Endothelial cell of umbilical vein (primary cell): ENCODE measurements at regions not wholly inside any gene's neighbourhood (a gene's known extent, or its start where the extent isn't known, plus 50 kb on each side); places are given as distances from the start of the nearest gene placed in this dataset.

Source experiments
- BruUV-seq: library from RNA; stranded (reverse); fragments of 400-500 nt; replicated peaks from 2 replicates; lab custom pipeline; 2021; lab: Mats Ljungman, UMichigan
- CTCF ChIA-PET: fragments of 300-600, 350-600 bp; sonication (Branson Sonifier 250); formaldehyde crosslinking; loops from one replicate; lab custom pipeline; 2021; ENCODE audit warnings: antibody characterized with exemption, inconsistent platforms; lab: Charles Lee
- POLR2A ChIA-PET: fragments of 300-600, 350-600 bp; sonication (Branson Sonifier 250); formaldehyde crosslinking; loops from one replicate; lab custom pipeline; 2021; ENCODE audit warnings: antibody characterized with exemption, inconsistent platforms; lab: Charles Lee
- DNase-seq: peaks from one replicate; pipeline ENCODE4 v3.0.0-alpha.2; 2011; ENCODE audit warnings: low read depth, low spot score
- FAIRE-seq: peaks from 2 replicates; lab custom pipeline; 2011; peaks lifted over from hg19 to GRCh38; lab: Jason Lieb, UNC
- H2AFZ ChIP-seq: 2 replicates; pipeline ENCODE4 v1.6.0; 2012; ENCODE audit warnings: low read depth, low read length, control low read depth, inconsistent platforms
- H3K27ac ChIP-seq: 2 replicates; pipeline ENCODE4 v1.5.1; 2011; ENCODE audit warnings: low read depth, mild to moderate bottlenecking, control low read depth, low read length, moderate library complexity; ENCODE audit not compliant: insufficient read depth
- H3K27me3 ChIP-seq, 2 experiments: 2 replicates each; pipeline versions ENCODE4 v1.6.0 to v1.6.1; 2011; ENCODE audit warnings: low read length in 2 of 2, mixed read lengths in 1 of 2; ENCODE audit not compliant: control insufficient read depth in 2 of 2, insufficient read depth in 2 of 2
- H3K36me3 ChIP-seq, 2 experiments: 2 replicates in 1 of 2; 3 replicates in 1 of 2; pipeline ENCODE4 v1.5.1; 2011; ENCODE audit warnings: low read length in 2 of 2, mild to moderate bottlenecking in 1 of 2, moderate library complexity in 1 of 2; ENCODE audit not compliant: control insufficient read depth in 2 of 2, insufficient read depth in 2 of 2; ENCODE audit errors: extremely low read depth in 1 of 2
- H3K4me1 ChIP-seq: 3 replicates; pipeline ENCODE4 v1.5.1; 2011; ENCODE audit warnings: mild to moderate bottlenecking, low read length; ENCODE audit not compliant: control insufficient read depth, insufficient read depth; ENCODE audit errors: extremely low read depth
- H3K4me2 ChIP-seq: 2 replicates; pipeline ENCODE4 v1.6.1; 2011; ENCODE audit warnings: low read length, control low read depth, mixed read lengths; ENCODE audit not compliant: insufficient read depth
- H3K4me3 ChIP-seq, 3 experiments: fragments of 200-600 bp in 1 of 3; sonication (generic), shearing (Covaris generic) in 1 of 3; replicated peaks in 1 of 3; 2 replicates each; pipeline ENCODE4 v1.5.1; 2011 to 2016; ENCODE audit warnings: control low read depth in 3 of 3, low read length in 3 of 3, mild to moderate bottlenecking in 2 of 3, inconsistent platforms in 1 of 3, low read depth in 1 of 3, moderate library complexity in 1 of 3; ENCODE audit not compliant: insufficient read depth in 1 of 3
- H3K79me2 ChIP-seq: 2 replicates; pipeline ENCODE4 v1.6.0; 2012; ENCODE audit warnings: low read length, inconsistent platforms; ENCODE audit not compliant: control insufficient read depth, insufficient read depth
- H3K9ac ChIP-seq: replicated peaks from 2 replicates; pipeline ENCODE3; 2011; ENCODE audit warnings: low read length, control low read depth; ENCODE audit not compliant: insufficient read depth; ENCODE audit errors: extremely low read depth
- H3K9me1 ChIP-seq: replicated peaks from 3 replicates; pipeline ENCODE4 v1.6.0; 2011; ENCODE audit warnings: mild to moderate bottlenecking, low read length; ENCODE audit not compliant: control insufficient read depth, insufficient read depth; ENCODE audit errors: extremely low read depth
- H3K9me3 ChIP-seq: replicated peaks from 2 replicates; pipeline ENCODE4 v1.5.1; 2012; ENCODE audit warnings: low read length, inconsistent platforms; ENCODE audit not compliant: control insufficient read depth, insufficient read depth
- H4K20me1 ChIP-seq: replicated peaks from 2 replicates; pipeline ENCODE3; 2011; ENCODE audit warnings: mild to moderate bottlenecking, low read length; ENCODE audit not compliant: control insufficient read depth, insufficient read depth; ENCODE audit errors: extremely low read depth
- JUN ChIP-seq: IDR thresholded peaks from 2 replicates; pipeline ENCODE4 v1.6.1; 2011; ENCODE audit warnings: borderline replicate concordance, low read depth; ENCODE audit not compliant: insufficient read length, insufficient read depth
- MYC ChIP-seq: IDR thresholded peaks from one replicate; pipeline ENCODE4 v1.6.1; 2011; ENCODE audit warnings: mild to moderate bottlenecking, low read depth, low read length
- POLR2AphosphoS5 ChIP-seq: IDR thresholded peaks from 2 replicates; pipeline ENCODE4 v1.6.1; 2012; ENCODE audit warnings: low read depth, mild to moderate bottlenecking, control low read depth, low read length, moderate library complexity; ENCODE audit not compliant: insufficient read depth
- dilution Hi-C: fragments of 300-500 bp; cut with MboI; formaldehyde crosslinking; loops from one replicate; pipeline ENCODE4 v1.15.0; 2019; ENCODE audit warnings: low sequenced_read_pairs; ENCODE audit not compliant: extremely low pct_ligation_motif_present
- intact Hi-C: fragments of 100-400 bp; cut with micrococcal nuclease; formaldehyde crosslinking; loops from one replicate; pipeline ENCODE4 v1.10.0; 2022
- TF ChIP-seq, protein P1 (sequence below), 2 donors: IDR thresholded peaks; 1 replicate in 1 of 2; 2 replicates in 1 of 2; pipeline ENCODE4 v1.5.1; 2011; ENCODE audit warnings: low read length in 2 of 2, mild to moderate bottlenecking in 2 of 2, moderate library complexity in 2 of 2, control low read depth in 1 of 2, inconsistent platforms in 1 of 2, low read depth in 1 of 2; ENCODE audit not compliant: insufficient read depth in 1 of 2; ENCODE audit errors: extremely low read depth in 1 of 2

DNA sequence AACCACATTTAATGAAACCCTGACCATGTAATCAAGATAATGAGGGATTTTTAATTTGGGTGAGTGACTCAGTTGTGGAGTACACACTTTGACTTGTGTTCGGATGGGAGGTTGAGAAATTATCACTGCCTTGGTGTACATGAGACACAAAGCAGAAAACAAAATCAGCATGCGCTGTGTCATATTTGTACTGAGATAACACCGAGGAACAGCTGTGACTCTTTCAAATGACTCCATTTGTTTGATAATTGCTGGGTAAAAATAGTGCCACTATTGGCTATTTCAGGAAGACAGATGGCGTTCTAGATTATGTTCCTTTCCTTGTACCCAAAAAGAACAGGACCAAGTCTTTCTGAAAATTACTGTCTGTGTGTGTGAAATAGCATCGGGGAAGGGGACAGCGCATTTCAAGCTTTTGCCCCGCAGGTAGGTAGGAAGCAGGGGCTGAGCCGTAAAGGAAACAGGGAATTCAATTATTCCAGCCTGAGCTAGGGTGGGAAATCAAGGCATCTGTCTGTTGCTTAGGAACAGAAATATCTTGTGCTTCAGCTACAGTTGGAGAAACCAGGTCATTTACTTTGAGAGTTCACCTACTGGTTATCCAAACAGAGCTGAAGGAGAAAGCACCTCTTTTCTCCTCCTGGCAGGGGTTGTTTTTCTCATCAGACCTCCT is 114.3 kb downstream of the SNAPC1 start:
- H3K27ac ChIP-seq, result no peak overlapping the region
- DNase-seq (no peak), FAIRE-seq (no peak)
- TF ChIP-seq POLR2AphosphoS5, result no peak
- no peak overlapping the region for H2AFZ ChIP-seq
- no peak overlapping the region for H3K9ac ChIP-seq
- no TSS peak for BruUV-seq
- H3K9me1 ChIP-seq, result no peaks in the 10 kb centered on the region
- no peaks in the 10 kb centered on the region for H4K20me1 ChIP-seq
- no peaks in the 10 kb centered on the region for H3K79me2 ChIP-seq
- ChIA-PET POLR2A (no interaction called here), CTCF (interaction anchor here (1.2 to 1.4 kb wide), 2 partner anchors 16 to 17 kb away, joined by 3 read pairs; no protein-coding TSS in a partner anchor)
- H3K9me3 ChIP-seq, result no peaks in the 10 kb centered on the region
- dilution Hi-C loops (no loop called here), intact Hi-C loops (no loop called here)
- no peak overlapping the region for H3K4me2 ChIP-seq
- no peaks in the 10 kb centered on the region for H3K36me3 ChIP-seq
- no peaks in the 10 kb centered on the region for H3K4me1 ChIP-seq
- peaks cover 9 to 43% of the 10 kb centered on the region in 2 experiments for H3K27me3 ChIP-seq
- no peak overlapping the region for H3K4me3 ChIP-seq

DNA sequence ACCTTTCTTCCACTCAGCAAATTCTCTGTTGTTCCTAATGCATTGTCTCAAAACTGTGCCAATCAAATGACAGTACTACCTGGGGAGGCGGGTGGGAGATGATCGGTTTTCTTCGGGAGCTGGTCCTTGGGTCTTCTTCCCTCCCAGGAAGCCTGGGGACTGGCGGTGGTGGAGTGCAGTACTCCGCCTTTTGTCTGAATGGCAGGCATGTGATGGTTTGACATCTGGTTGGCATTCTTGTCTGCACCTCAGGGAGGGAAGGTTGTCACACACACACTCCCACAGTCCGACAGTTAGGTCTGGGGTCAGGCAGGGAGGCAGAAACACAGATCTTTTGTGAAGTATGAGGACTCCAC is 114.8 kb downstream of the SNAPC1 start:
- no peak overlapping the region for H3K9ac ChIP-seq
- no peaks in the 10 kb centered on the region for H3K9me3 ChIP-seq
- ChIA-PET POLR2A (no interaction called here), CTCF (interaction anchor here (1.2 to 1.4 kb wide), 2 partner anchors 16 to 17 kb away, joined by 3 read pairs; no protein-coding TSS in a partner anchor)
- TF ChIP-seq, protein P1, sequence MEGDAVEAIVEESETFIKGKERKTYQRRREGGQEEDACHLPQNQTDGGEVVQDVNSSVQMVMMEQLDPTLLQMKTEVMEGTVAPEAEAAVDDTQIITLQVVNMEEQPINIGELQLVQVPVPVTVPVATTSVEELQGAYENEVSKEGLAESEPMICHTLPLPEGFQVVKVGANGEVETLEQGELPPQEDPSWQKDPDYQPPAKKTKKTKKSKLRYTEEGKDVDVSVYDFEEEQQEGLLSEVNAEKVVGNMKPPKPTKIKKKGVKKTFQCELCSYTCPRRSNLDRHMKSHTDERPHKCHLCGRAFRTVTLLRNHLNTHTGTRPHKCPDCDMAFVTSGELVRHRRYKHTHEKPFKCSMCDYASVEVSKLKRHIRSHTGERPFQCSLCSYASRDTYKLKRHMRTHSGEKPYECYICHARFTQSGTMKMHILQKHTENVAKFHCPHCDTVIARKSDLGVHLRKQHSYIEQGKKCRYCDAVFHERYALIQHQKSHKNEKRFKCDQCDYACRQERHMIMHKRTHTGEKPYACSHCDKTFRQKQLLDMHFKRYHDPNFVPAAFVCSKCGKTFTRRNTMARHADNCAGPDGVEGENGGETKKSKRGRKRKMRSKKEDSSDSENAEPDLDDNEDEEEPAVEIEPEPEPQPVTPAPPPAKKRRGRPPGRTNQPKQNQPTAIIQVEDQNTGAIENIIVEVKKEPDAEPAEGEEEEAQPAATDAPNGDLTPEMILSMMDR (IDR thresholded peaks at IDR 0.05; ENCODE audit: extremely low read depth in 1 of 2, insufficient read depth in 1 of 2, low read depth in 1 of 2, low read length in 2 of 2), result no peak
- no peak for TF ChIP-seq JUN
- TF ChIP-seq MYC, result no peak
- FAIRE-seq (no peak), DNase-seq (no peak)
- no peaks in the 10 kb centered on the region for H3K79me2 ChIP-seq
- no TSS peak for BruUV-seq
- no peak overlapping the region for H3K4me3 ChIP-seq
- H2AFZ ChIP-seq, result no peak overlapping the region
- intact Hi-C loops, result no loop called here
- H3K9me1 ChIP-seq, result no peaks in the 10 kb centered on the region
- no peak overlapping the region for H3K4me2 ChIP-seq
- dilution Hi-C loops, result no loop called here
- H3K4me1 ChIP-seq, result no peaks in the 10 kb centered on the region
- H3K27ac ChIP-seq, result no peak overlapping the region
- peaks cover 9 to 40% of the 10 kb centered on the region in 2 experiments for H3K27me3 ChIP-seq
- no peaks in the 10 kb centered on the region for H4K20me1 ChIP-seq
- H3K36me3 ChIP-seq, result no peaks in the 10 kb centered on the region
